Stimulated activated CD8-positive, alpha-beta memory T cell treated with anti-CD3 and anti-CD28 coated beads, Interleukin-7, amount 100 ng/mL, for 1 hour (primary cell): ENCODE measurements at regions not wholly inside any gene's neighbourhood (a gene's known extent, or its start where the extent isn't known, plus 50 kb on each side); places are given as distances from the start of the nearest gene placed in this dataset.

Experiments
- DNase-seq, 2 donors: peaks; one replicate each; pipeline ENCODE4 v3.0.0-alpha.2; 2020; ENCODE audit warnings: low read depth in 2 of 2

DNA sequence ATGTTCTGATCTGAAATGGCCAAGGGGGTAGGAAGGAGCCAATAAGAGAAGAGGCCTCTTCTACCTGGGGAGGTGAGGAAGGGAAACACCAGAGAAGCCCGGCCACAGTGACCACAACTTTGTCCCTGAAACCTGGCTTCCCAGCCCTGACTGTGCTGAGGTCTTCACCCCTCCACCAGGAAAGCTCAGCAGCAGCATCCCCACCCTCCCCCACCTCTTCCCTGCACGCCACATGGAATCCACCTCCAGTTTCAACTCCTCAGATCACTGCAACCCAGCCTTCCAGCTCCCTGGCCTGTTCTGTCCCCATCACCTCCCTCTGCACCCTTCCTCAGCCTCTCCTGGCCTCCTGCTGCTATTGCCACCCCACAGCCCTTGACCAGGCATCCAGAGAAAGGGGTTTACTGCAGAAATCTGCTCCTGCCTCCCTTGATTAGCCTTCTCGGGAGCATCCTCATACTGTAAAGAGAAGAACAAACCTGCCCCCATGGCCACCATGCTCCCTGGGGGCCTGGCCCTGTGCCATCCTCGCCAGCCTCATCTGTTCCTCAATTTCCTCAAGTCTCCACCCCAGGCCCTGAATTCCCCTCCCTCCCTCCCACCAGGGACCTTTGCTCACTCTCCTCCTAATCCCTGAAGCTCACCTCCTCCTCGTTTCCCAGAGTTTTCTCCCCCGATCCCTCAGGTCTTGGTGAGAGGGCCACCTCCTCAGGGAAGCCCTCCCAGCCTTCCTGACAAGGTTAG, 450.9 kb downstream of the MATN1 start:
- no peak for DNase-seq

DNA sequence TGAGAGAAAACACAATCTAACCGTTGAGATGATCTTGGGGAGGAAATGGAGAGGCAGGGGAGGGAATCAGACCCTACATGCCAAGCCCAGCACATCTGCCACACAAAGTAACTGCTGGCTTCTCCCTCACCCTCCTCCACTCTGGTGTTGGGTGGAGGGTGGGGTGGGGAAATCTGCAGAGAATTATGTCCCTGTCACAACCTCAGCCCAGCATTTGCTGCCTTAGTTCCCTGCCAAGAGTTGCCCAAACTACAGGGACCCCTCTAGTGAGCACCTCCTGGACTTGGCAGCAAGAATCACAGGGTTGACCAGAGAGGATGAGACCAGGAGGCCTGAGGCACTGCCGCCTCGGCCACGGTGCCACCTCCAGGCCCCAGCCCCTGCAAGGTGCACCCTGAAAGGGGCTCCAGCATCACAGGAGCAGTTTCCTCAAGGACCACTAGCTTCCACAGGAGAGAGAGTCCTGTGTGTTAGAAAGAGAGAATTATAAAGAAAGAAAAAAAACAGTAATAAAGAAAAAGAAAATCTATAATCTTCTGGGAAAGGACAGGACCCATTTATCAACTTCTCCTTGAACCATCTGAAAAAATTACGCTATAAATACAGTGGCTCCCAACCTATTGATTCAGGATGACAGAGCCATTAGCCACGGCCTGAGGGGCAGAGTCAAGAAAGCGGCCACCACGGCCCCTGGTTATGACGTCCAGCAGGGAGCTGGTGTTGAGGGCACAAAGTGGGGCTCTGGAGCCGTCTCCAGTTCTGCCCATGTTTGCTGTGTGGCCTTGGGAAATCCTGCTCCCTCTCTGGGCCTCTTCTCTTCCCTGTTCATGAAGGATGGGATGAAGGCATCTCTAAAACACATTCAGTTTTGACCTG, 451.7 kb downstream of the MATN1 start:
- no peak for DNase-seq

DNA sequence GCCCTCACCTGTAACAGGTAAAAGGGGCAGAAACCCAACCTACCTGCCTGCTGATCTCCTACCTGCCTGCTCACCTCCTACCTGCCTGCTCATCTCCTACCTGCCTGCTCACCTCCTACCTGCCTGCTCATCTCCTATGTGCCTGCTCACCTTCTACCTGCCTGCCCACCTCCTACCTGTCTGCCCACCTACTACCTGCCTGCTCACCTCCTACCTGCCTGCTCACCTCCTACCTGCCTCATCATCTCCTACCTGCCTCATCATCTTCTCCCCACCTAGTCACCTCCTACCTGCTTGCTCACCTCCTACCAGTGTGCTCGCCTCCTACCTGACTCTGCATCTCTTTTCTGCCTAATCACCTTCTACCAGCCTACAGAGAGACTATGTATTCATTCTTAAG, 452.9 kb downstream of the MATN1 start:
- no peak for DNase-seq

DNA sequence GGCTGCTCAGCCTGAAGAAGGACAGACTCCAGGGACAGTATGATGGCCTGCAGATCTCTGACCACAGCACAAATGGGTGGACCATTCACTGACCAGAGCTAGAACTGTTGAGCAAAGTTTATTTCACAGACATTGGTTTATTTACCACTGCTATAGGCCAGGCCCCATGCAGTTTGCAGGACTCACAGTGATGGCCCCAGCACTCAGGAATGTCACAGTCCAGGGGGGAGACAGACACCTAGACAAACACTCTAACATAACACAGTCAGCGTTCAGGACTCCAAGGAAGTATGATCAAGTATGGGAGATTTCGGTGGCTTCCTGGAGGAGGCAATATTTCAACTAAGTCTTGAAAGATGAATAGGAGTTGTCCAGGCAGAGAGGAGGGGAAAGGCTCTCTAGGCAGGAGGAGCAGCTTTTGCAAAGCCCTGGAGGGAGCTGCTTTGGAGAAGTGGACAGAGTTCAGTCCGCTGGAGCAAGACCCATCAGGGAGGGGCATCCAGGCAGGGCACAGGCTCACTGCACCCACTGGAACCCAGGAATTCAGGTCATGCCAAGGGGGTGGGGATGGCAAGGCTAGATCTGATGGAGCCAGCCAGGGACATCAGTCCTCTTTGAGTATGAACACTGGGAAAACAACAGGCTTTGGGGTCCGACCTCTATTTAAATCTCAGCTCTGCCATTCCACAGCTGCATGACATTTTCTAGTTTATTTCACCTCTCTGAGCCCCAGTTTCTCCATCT, 454.3 kb downstream of the MATN1 start:
- no peak for DNase-seq

DNA sequence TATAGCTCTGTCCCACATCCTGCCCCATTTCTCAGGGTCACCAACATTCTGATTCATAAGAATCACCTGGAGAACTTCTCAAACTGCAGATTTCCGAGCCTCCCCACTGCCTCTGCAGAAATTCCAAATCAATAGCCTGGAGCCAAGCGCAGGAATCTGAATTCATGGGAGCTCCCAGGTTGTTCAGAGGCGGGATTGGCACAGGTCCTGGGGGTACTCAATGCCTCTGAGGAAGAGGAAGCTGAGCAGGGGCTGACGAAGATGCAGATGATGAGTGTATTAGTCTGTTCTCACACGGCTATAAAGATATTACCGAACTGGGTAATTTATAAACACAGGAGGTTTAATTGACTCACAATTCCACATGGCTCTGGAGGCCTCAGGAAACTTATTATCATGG, 455.5 kb downstream of the MATN1 start:
- no peak for DNase-seq

DNA sequence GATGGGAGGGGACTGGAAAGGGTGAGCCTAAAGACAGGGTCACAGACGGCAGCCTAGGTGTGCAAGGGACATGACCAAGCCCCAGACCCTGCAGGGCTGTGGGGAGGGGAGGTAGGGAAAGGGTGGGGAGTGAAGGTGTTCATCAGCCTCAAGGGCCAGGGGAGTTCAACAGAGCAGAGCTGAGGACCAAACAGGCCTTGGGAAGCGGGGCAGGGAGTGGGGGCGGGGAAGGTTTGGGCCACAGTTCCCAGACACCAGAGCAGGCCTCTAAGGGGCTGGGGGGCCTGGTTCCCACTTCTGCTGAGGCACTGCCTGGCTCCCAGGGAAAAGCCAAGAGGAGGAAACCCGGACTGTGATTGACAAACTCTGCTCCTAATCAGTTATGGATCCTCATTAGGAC, 456.3 kb downstream of the MATN1 start:
- no peak for DNase-seq

DNA sequence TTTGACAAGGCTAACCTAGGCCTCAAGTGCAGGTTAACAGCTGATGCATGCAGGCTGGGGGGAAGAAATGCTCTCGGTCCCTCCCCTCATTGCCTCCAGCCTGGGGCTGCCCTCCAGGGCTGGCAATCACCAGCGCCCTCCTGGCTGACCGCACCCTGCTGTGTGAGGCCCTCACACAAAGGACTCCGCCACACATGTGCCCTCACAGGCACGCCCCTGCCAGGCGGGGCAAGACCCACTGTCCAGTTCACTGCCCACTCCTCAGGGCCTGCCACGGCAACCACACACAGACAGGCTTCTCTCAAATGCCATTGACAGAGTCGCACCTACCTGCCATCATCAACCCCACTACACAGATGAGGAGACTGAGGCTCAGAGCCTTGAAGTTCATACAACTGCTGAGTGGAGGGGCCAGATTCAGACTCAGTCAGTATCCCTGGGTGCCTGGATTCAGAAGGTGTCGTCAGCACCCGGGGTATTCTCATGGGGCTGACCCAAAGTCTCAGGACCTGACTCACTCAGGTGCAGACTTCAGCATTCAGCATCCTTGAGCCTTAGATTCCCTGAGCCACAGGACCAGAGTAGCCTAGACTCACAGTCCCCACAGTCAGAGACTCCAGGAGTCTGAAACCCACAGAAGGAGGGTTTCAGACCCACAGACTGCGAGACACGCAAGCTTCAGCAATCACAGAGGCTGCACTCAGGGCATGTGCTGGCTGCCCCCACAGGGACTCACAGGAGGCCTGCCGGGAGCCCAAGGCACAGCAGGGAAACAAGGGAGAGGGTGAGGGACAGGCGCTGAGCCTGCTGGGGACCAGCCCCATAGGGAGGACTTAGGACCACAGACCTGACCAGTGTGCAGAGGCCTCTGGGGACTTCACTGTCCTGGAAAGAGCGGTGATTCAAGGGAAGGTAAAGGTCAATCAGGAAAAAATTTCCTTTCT, 458.0 kb downstream of the MATN1 start:
- no peak for DNase-seq

DNA sequence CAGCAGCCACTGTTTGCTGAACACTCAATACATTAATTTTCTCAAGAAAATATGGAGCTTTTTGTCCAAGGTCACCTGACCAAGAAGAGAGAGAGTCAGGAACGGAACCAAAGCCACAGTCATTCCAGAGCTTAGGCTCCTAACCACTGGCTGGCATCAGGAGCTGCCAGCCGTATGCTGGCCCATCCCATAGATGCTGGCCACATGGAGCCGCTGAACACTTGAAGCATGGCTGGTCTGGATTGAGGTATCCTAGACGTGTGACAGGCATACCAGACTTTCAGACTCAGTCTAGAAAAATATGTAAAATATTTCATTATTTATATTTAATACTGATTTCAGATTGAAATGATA, 458.7 kb downstream of the MATN1 start:
- no peak for DNase-seq

DNA sequence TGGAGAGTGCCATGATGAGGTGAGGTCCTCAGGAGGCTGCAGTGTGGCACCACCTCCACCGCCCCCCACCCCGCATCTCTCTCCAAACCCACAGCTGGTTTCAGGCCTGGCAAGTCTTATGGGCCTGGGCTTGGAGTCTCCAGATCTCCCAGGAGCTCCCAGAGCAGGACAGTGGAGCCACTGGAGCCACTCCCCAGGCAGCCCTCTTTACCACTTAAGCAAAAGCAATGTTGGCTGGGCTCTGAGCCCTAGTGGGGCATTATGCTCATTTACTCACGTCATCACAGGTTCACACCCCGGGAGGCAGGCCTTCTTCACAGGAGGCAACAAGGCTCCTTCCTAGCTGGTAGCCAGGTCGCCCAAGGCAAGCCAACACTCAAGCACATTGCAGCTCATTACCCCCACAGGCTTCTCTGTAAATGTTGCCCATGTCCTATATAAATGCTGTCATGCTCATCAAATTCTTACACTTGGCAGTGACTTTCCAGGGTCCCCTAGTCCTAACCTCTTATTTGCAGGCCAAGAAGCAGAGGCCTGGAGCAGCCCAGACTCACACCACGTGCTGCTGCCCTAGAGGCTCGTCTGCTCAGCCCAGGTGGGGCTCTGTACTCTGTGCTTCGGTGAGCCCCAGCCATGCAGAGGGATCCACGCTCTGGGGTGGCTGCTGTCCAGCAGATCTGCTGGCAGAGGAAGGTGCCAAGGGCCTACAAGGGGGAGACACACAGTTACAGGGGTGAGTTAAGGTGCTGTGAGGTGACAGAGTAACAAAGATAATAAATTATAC, 459.3 kb downstream of the MATN1 start:
- DNase-seq: no peak

DNA sequence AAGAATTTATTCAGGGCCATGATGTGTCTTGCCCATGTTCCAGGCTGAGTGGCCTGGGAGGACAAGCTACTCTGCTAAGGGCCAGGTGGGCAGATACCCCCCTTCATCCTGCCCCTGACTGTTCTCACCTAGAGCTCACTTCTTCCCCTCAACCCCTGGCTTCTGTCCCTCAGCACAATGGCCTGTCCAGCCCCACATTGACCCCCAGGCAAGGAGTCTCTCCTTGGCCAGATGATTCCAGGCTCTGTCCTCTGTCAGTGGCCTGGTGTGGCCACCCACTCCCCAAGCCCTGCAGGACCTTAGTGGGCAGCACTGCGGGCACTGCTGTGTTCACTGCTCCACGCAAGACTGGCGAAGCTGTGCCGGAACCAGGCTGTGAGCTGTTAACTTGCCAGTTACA, 460.0 kb downstream of the MATN1 start:
- no peak for DNase-seq

DNA sequence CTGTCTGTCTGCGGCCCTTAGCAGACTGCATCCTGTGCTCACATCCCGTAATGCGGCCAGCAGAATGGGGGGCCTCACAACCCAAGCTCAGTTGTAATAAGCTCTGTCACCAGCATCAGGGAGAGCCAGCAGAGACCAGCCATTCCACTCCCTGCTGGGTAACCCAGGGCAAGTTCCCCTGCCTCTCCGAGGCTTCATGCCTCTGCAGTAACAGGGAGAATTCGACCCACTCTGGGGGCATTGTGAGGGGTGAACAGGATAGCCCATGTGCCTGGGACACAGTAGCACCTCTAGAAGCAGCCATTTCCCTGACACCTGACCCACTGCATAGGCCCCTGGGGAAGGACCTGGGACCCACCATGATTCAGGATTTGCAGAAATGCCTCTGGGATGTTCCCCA, 461.2 kb downstream of the MATN1 start:
- DNase-seq: no peak

DNA sequence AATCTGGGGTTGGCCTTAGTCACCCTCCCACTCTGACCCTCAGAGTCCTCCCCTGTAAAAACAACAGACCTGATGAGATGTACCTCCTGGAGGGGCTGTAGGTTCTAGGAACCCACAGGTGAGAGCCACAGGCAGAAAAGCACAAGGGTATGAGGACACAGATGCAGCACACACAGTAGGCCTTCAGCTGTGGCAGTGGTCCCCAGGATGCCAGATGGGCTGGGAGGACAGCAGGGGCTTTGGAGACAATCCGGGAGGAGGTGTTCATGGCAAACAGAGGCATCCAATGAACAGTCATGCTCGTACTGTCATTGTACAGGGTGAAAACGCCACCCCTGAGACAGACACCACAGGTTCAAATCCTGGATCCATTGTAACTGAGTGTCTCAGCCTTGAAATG, 463.1 kb downstream of the MATN1 start:
- DNase-seq: no peak

DNA sequence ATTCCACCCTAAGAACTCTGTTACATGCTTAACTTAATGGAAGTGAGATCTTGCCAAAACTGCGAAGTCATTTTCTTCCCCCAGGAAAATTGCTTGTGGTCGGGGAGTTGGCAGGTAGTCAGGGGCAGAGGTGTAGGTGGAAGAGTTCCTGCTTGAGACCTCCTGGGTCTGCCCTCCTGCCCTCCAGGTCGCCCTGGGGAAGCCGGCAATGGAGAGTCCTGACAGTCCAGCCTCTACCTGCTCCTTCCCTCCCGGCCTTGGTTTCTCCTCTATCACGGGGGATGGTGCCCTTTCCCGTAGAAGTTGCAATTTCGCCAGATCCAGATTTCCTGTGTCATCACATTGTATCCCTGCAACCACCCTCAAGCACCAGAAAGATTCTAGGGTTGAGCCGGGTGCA, 463.8 kb downstream of the MATN1 start:
- no peak for DNase-seq

DNA sequence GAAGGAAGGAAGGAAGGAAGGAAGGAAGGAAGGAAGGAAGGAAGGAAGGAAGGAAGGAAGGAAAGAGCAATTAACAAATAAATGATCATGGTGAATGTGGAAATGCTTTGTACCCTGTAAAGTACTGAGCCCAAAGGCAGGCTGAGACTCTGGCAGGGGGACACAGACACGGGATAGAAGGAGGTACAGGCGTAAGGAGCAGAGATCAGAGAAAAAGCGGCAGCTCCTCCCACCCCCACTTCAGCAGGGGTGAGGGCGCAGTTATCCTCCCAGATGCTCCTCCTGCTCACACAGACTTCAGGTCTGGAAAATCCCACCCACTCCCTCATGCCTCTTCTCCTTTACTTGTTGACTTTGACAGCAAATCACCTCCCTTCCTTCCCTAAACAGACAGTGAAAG, 464.5 kb downstream of the MATN1 start:
- no peak for DNase-seq

DNA sequence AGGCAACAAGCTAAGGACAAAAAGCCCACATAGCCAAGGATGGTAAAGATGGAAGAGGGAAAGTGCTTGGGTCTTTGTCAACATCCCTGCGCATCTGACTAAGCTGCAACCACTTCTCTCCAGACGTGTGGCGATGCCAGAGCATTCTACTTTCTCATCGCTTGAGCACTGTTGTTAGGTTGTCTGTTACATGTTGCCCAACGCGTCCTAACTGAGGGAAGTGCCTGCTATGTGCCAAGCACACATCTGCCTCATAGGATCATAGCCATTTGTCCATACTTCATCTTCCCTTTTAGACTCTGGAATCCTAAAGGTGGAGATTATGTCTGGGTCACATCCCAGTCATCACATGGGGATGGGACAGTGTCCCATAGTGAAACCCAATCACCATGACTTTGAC, 464.9 kb downstream of the MATN1 start:
- DNase-seq: no peak

DNA sequence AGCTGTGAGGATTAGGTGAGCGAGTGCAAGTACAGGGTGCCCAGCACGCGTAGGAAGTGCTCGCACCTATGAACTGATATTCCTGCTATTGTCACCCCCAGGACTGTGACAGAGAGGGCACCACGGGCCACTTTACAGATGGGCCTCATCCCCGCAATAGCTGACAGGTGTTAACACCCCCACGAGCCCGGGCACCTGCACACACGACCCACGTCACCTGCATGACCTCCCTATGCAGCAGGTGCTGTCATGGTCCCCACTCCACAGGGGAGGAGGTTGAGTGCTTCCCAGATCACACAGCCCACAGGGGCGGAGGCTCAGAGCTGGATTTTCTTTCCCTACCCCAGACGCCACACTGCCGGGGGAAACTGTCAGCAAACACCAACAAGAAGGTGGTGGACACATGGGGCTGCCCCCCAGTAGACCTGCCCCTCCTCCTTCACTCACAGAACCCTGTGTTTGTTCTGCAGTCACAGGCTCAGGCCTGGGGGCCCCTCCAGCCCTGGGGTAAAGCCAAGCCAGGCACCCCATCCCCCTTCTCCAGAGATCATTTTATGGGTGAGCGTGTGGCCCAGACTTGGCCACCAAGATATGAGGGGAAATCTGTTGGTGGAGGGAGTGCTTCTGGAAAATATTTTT, 465.5 kb downstream of the MATN1 start:
- no peak for DNase-seq

DNA sequence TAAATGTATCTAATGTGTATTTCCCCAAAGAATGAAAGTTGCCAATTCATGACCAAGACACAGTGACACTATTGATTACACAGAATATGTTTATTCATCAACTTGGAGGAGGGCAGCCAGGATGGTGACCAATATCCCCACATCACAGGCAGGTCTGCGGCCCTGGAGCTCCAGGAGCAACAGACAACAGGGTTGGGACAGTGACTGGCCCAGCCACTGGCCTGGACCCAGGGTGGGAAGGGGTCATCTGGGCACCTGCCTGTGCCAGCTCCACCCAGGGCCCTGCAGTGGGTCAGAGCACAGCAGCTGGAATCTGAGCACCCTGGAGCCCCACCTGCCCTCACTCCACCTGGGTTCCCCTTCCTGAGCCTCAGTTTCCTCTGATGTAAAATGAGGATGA, 466.1 kb downstream of the MATN1 start:
- DNase-seq: no peak

DNA sequence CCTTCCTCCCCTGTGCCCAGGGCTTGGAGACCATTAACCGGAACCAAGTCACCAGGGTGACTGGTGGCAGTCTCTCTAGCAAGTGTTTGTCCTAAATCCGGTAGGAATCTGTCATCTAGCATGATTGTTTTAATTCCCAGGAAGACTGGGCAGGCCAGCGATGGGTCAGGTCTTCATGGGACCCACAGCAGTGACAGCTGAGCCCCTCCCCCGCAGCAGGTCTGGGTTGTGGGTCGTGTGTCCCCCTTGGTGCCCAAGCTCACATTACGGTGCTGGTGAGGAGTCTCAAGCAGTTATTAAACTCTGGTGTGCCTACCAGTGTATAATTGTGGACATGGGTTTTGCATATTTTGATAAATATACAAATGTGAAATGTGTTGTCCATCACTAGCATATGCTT, 466.5 kb downstream of the MATN1 start:
- DNase-seq: no peak

DNA sequence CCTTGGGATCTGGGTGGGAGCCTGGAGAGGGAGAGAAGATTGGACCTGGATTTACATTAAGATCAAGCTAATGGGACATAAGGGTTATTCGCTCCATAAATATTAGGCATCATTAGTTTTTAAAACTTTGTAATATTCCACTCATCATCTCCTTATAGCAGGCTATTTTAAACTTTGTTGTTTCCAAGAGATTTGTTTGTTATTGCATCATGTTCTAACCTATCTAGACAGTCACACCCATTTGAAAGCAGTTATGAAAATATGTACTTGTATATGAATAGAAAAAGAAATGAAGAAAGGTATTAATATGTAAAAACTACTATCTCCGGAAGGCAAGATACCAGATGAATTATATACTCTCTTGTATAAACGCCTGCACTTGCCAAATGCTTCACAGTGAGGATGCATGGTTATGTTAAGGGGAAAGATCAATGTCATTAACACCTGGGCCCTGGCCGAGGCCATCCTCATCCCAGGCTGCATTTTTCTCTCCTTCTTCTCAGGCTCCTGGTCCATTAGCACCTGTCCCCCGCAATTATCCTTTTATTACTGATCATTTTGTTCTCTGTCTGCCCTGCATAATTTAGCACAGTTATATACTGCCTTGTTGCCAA, 468.2 kb downstream of the MATN1 start:
- no peak for DNase-seq
